Right renal pelvis (tissue), 4 donors: ENCODE measurements at regions not wholly inside any gene's neighbourhood (a gene's known extent, or its start where the extent isn't known, plus 50 kb on each side); places are given as distances from the start of the nearest gene placed in this dataset.
"Not testable (repeated sequence)": the region's sequence is repeated elsewhere in the genome, so short reads cannot be mapped to it uniquely, and the experiment has no call there.

ENCODE experiments used
- DNase-seq, 4 donors: peaks; one replicate each; pipeline ENCODE4 v3.0.0-alpha.2; 2013; ENCODE audit warnings: low read depth in 4 of 4, low spot score in 3 of 4, missing footprints in 1 of 4

GRCh38 chr1:81190003-81190402, 610.7 kb upstream of the ADGRL2 start:
- no peak for DNase-seq

DNA sequence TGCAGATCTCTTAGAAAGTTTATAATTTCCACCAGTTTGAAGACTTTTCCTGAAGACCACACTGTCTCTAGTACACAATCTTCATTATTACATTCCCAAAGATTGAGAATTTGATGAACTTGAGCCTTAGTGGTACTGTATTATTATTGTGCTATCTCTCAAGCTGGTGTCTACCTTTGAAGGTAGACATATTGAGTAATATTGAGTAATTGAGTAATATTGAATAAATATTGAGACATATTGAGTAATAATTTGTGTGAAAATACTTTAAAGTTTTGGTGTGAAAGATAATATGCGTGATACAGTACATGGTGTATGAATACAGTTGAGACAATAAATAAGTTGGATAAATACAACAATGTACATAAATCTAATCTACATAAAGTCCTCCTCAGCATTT, 613.1 kb upstream of the ADGRL2 start:
- DNase-seq: no peak

- no peak for DNase-seq
Measured at GRCh38 chr1:81186261-81186660, 614.5 kb upstream of the ADGRL2 start.

DNA sequence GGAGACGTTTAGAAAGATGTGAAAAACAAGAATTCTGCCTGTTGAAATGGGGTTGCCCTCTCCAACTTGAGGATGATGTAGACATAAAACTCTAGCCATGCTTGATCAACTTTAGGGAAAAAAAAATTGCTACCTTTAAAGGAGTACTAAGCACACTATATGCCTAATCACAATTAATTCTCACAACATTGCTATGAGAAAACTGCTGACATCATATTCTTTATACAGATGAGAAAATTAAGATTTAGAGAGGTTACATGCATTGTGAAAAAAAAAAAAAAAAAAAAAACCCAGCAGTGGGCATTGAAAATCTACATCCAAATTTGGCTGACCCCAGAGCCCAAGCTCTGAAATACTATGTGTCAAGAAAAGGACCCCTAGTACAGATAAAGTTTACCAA, 617.2 kb upstream of the ADGRL2 start:
- no peak for DNase-seq

DNA sequence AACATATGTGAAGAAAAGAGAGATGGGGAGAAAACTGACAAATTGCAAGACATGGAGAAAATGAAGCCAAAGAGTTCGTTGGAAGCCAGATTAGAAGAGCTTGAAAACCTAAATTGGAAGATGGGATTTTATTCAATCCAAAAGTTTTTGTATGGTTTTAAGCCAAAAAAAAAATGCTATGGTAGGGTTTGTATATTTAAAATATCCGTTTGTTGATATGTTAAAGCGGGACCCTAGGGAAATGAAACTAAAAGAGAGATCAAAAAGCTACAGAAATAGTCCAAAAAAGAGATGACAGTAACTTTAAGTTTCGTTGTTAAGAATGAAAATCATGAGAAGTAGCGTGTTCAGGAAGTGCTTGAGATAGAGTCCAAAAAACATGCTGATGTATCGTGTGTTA, 617.7 kb upstream of the ADGRL2 start:
- DNase-seq: no peak

GRCh38 chr1:81179242-81179641, 621.5 kb upstream of the ADGRL2 start:
- DNase-seq: no peak

DNA sequence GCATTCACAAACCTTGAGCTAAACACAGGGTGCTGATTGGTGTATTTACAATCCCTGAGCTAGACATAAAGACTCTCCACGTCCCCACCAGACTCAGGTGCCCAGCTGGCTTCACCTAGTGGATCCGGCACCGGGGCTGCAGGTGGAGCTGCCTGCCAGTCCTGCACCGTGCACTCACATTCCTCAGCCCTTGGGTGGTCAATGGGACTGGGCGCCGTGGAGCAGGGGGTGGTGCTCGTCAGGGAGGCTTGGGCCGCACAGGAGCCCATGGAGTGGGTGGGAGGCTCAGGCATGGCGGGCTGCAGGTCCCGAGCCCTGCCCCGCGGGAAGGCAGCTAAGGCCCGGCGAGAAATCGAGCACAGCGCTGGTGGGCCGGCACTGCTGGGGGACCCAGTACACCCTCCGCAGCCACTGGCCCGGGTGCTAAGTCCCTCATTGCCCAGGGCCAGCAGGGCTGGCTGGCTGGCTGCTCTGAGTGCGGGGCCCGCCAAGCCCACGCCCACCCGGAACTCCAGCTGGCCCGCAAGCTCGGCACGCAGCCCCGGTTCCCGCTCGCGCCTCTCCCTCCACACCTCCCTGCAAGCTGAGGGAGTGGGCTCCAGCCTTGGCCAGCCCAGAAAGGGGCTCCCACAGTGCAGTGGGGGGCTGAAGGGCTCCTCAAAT, 622.2 kb upstream of the ADGRL2 start:
- not testable (repeated sequence) for DNase-seq

- DNase-seq: no peak
Measured at GRCh38 chr1:81174811-81175476, 625.8 kb upstream of the ADGRL2 start.

GRCh38 chr1:81174052-81174451, 626.7 kb upstream of the ADGRL2 start:
- DNase-seq: no peak

- DNase-seq: no peak
Measured at GRCh38 chr1:81172483-81172882, 628.3 kb upstream of the ADGRL2 start.

DNA sequence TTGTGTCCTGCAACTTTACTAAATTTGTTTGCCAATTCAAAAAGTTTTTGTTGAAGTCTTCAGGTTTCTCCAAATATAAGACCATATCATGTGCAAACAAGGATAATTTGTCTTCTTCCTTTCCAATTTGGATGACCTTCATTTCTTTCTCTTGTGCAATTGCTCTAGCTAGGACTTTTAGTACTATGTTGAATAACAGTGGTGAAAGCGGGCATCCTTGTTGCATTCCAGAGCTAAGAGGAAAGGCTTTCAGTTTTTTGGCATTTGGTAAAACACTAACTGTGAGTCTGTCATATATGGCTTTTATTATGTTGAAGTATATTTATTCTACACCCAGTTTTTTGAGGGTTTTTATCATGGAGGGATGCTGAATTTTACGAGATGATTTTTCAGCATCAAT, 630.0 kb upstream of the ADGRL2 start:
- no peak for DNase-seq

DNA sequence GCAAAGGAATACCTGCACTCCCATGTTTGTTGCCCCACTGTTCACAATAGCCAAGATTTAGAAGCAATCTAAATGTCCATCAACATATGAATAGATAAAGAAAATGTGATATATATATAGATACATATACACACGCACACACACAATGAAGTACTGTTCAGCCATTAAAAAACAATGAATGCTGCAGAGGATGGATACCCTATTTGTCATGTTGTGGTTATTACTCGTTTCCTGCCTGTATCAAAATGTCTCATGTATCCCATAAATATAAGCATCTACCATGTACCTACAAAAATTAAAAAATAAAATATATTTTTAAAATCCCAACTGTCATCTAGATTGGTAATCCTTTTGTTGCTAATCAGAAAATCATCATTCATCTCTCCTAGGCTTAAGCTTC, 634.8 kb upstream of the ADGRL2 start:
- no peak for DNase-seq

DNA sequence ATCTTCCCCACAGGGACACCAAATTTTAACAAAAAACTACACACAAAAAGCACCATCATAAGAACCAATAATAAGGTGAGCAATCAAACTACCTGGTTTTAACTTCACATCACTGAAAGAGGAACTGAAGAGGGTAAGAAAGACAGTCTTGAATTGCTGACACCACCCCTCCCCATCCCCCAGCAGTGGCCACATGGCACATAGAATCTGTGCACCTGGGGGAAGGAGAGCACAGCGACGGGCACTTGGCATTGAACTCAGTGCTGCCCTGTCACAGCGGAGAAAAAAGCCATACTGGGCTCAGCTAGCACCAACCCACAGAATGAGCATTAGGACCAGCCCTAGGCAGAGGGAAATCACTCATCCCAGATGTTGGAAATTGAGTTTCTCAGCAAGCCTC, 640.0 kb upstream of the ADGRL2 start:
- no peak for DNase-seq

- DNase-seq: peak in 3 of 4 donors; percentile 4 to 10 (median 8)
Measured at GRCh38 chr1:81158592-81158991, 642.1 kb upstream of the ADGRL2 start.

- DNase-seq: no peak
Measured at GRCh38 chr1:81157686-81158085, 643.0 kb upstream of the ADGRL2 start.

- DNase-seq: no peak
Measured at GRCh38 chr1:81156887-81157286, 643.8 kb upstream of the ADGRL2 start.

DNA sequence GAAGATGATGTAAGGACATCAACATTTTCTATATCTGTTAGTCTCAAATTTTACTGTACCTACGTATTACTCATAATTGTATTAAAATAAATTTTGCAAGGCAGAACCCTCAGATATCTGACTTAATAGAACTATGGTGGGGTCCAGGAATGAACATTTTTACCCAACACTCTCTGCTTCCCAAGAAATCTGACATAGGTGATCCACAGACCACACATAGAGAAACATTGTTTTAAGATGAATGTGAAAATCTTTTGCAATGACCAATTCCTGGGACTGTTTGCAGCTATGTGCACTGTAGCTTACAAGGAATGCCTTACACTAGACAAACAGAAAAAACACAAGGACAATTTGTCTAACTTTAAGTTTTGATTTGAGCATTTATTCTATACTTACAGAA, 645.6 kb upstream of the ADGRL2 start:
- DNase-seq: no peak

DNA sequence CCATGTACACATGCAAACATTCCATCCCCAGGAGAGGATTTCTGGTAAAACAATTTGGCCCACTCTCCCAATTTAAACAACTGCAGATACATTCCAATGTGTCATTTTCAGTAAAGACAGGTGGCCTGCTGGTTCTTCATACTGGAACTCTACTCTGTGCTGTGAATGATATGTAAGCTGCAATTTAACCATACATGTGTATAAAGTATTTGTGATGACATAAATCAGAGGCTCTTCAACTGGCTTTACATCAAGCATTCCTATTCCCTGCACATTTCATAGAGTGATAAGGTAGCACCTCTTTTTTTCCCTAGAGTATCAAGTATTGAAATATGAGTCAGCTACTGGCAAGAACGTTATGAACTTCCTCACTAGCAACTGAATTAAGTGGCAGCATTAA, 649.5 kb upstream of the ADGRL2 start:
- DNase-seq: no peak

DNA sequence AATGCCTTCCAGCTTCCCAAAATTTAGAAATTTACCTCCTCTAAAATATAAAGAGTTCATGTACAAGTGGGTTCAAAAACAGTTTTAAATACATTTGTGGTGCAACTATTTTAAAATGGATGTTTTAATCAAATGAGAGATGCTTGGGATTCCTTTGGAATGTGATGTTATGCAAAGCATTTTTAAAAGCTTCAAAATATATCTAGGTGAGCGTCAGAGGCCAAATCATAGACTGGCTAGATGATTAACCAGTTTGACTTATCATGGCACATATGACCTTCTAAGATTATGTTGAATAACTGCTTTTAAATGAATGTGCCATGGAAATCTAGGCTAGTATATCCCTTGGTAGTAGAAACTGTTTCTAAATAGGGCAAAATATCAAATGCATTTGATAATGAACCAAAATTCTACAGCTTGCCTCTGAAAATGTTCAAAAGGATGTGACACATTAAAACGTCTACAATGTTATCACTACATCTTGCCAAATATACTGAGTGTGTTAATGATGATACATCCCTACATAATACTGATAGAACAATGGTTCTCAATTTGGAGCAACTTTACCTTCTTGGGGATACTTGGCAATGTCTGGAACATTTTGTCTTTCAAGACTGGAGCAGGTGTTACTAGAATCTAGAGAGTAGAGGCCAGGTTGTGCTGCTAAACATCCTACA, 650.9 kb upstream of the ADGRL2 start:
- DNase-seq: no peak

DNA sequence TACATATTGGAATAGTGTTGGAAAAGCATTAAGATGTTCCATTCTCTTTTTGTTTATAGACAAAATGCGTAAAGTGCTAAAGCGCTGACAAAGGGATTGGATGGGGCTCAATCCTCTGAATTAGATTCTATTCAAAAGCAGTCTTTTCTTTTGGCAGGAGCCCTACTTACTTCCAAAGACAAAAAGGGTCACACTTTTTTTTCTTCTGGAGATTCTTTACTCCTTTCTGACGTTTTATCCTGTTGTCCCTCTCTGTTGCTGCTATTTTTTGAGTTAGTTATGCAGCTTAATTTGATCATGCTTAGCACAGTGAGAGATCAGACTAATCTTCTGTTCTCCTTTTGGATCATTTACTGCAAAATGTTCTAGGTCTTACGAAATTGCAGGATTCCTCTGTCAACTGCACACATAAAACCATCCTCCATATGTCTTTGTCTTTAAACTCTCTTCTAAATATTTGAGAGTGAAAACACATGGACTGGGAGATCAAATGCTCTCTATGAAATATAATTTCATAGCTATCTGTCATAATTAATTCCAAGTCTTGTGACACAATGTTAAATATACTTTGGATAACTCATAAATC, 656.4 kb upstream of the ADGRL2 start:
- DNase-seq: no peak

DNA sequence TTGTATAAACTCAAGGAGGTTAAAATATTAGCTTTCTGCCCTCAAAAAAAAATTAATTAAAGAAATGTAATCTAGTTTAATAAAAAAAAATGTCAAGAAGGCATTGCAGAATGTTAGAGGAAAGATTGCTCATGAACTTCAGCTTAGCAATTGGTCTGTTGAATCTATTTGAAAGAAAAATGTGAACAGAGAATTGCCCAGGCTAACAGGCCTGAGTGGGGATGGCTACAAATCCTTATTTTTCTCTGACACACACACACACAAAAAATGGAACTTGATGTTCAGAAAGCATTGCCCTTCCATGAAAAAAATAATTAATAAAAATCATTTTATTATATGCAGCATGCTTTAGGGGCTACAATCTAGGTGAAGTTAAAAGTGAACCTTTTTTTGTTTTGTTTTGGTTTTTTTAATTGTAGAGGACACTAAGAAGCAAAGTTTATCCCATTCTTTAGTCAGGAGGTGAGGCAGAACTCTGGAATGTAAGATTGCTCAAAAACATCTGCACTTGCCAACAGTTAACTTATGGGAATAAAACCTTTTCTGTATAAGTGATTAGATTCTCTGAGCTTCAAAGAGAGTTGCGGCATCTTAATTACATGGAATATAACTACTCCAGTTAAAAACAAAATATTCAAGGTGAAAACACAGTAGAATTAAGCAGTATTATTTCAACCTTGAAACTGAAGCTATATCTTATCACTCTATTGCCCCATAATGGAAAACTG, 658.5 kb upstream of the ADGRL2 start:
- no peak for DNase-seq
